Central memory CD4-positive, alpha-beta T cell (primary cell): ENCODE measurements at regions not wholly inside any gene's neighbourhood (a gene's known extent, or its start where the extent isn't known, plus 50 kb on each side); places are given as distances from the start of the nearest gene placed in this dataset.
"Not testable (repeated sequence)": the region's sequence is repeated elsewhere in the genome, so short reads cannot be mapped to it uniquely, and the experiment has no call there.

Experiments used
- DNase-seq: peaks from one replicate; pipeline ENCODE4 v3.0.0; 2022

- DNase-seq: not testable (repeated sequence)
Observed at GRCh38 chr9:63450836-63451235, 1834.2 kb downstream of the FOXD4L5 start.

- DNase-seq: not testable (repeated sequence)
Observed at GRCh38 chr9:63425123-63425522, 1859.9 kb downstream of the FOXD4L5 start.

- not testable (repeated sequence) for DNase-seq
Observed at GRCh38 chr9:63390897-63391296, 1894.1 kb downstream of the FOXD4L5 start.

- DNase-seq: not testable (repeated sequence)
Observed at GRCh38 chr9:63385479-63385878, 1899.5 kb downstream of the FOXD4L5 start.

- DNase-seq: not testable (repeated sequence)
Observed at GRCh38 chr9:63379864-63380263, 1905.1 kb downstream of the FOXD4L5 start.

- not testable (repeated sequence) for DNase-seq
Observed at GRCh38 chr9:63354219-63354618, 1930.8 kb downstream of the FOXD4L5 start.

GRCh38 chr9:63347347-63347746 lies 1937.7 kb downstream of the FOXD4L5 start:
- not testable (repeated sequence) for DNase-seq

- DNase-seq: peak; percentile 25
Observed at GRCh38 chr9:63346310-63347048, 1938.5 kb downstream of the FOXD4L5 start.

- DNase-seq: not testable (repeated sequence)
Observed at GRCh38 chr9:63344408-63344807, 1940.6 kb downstream of the FOXD4L5 start.

GRCh38 chr9:63342528-63342927 lies 1942.5 kb downstream of the FOXD4L5 start:
- not testable (repeated sequence) for DNase-seq

- DNase-seq: peak; percentile 26
Observed at GRCh38 chr9:63337899-63338604, 1947.0 kb downstream of the FOXD4L5 start.

GRCh38 chr9:63335286-63335685 lies 1949.7 kb downstream of the FOXD4L5 start:
- DNase-seq: not testable (repeated sequence)

- not testable (repeated sequence) for DNase-seq
Observed at GRCh38 chr9:63334187-63334586, 1950.8 kb downstream of the FOXD4L5 start.

GRCh38 chr9:63333083-63333482 lies 1951.9 kb downstream of the FOXD4L5 start:
- DNase-seq: not testable (repeated sequence)

- not testable (repeated sequence) for DNase-seq
Observed at GRCh38 chr9:63328313-63328712, 1956.7 kb downstream of the FOXD4L5 start.

GRCh38 chr9:63327211-63327610 lies 1957.8 kb downstream of the FOXD4L5 start:
- DNase-seq: not testable (repeated sequence)

GRCh38 chr9:63326665-63327064 lies 1958.3 kb downstream of the FOXD4L5 start:
- DNase-seq: not testable (repeated sequence)

- not testable (repeated sequence) for DNase-seq
Observed at GRCh38 chr9:63325696-63326095, 1959.3 kb downstream of the FOXD4L5 start.

GRCh38 chr9:63318093-63318492 lies 1966.9 kb downstream of the FOXD4L5 start:
- not testable (repeated sequence) for DNase-seq

GRCh38 chr9:63315387-63315786 lies 1969.6 kb downstream of the FOXD4L5 start:
- not testable (repeated sequence) for DNase-seq

GRCh38 chr9:63296848-63297247 lies 1988.2 kb downstream of the FOXD4L5 start:
- not testable (repeated sequence) for DNase-seq

GRCh38 chr9:63296366-63296765 lies 1988.6 kb downstream of the FOXD4L5 start:
- not testable (repeated sequence) for DNase-seq

GRCh38 chr9:63289971-63290370 lies 1995.0 kb downstream of the FOXD4L5 start:
- DNase-seq: not testable (repeated sequence)
